ENCODE measurements at regions not wholly inside any gene's neighbourhood (a gene's known extent, or its start where the extent isn't known, plus 50 kb on each side); places are given as distances from the start of the nearest gene placed in this dataset.

- no peak for DNase-seq (ENCODE audit: low read depth in 4 of 4, low spot score in 1 of 4)
Observed at GRCh38 chr6:145028144-145028818, 707.0 kb downstream of the EPM2A start.

- no peak for DNase-seq (ENCODE audit: low read depth in 4 of 4, low spot score in 1 of 4)
Observed at GRCh38 chr6:145031001-145031400, 704.3 kb downstream of the EPM2A start.

- DNase-seq (ENCODE audit: low read depth in 4 of 4, low spot score in 1 of 4) = no peak
Observed at GRCh38 chr6:145031962-145032361, 703.4 kb downstream of the EPM2A start.

GRCh38 chr6:145032562-145033145, 702.7 kb downstream of the EPM2A start:
- no peak for DNase-seq (ENCODE audit: low read depth in 4 of 4, low spot score in 1 of 4)

- no peak for DNase-seq (ENCODE audit: low read depth in 4 of 4, low spot score in 1 of 4)
Observed at GRCh38 chr6:145034664-145035063, 700.7 kb downstream of the EPM2A start.

- no peak for DNase-seq (ENCODE audit: low read depth in 4 of 4, low spot score in 1 of 4)
Observed at GRCh38 chr6:145036236-145036635, 699.1 kb downstream of the EPM2A start.

GRCh38 chr6:145036848-145037567, 698.3 kb downstream of the EPM2A start:
- no peak for DNase-seq (ENCODE audit: low read depth in 4 of 4, low spot score in 1 of 4)

GRCh38 chr6:145042559-145042958, 692.8 kb downstream of the EPM2A start:
- DNase-seq (ENCODE audit: low read depth in 4 of 4, low spot score in 1 of 4) = no peak

- DNase-seq (ENCODE audit: low read depth in 4 of 4, low spot score in 1 of 4) = no peak
Observed at GRCh38 chr6:145043926-145044500, 691.3 kb downstream of the EPM2A start.

- DNase-seq (ENCODE audit: low read depth in 4 of 4, low spot score in 1 of 4) = no peak
Observed at GRCh38 chr6:145044641-145045246, 690.6 kb downstream of the EPM2A start.

- DNase-seq (ENCODE audit: low read depth in 4 of 4, low spot score in 1 of 4) = no peak
Observed at GRCh38 chr6:145045582-145045981, 689.7 kb downstream of the EPM2A start.

GRCh38 chr6:145047891-145048290, 687.4 kb downstream of the EPM2A start:
- no peak for DNase-seq (ENCODE audit: low read depth in 4 of 4, low spot score in 1 of 4)

- DNase-seq (ENCODE audit: low read depth in 4 of 4, low spot score in 1 of 4) = no peak
Observed at GRCh38 chr6:145051661-145052060, 683.7 kb downstream of the EPM2A start.

- DNase-seq (ENCODE audit: low read depth in 4 of 4, low spot score in 1 of 4) = no peak
Observed at GRCh38 chr6:145055567-145055966, 679.8 kb downstream of the EPM2A start.

- DNase-seq (ENCODE audit: low read depth in 4 of 4, low spot score in 1 of 4) = no peak
Observed at GRCh38 chr6:145060714-145061113, 674.6 kb downstream of the EPM2A start.

GRCh38 chr6:145063091-145063490, 672.2 kb downstream of the EPM2A start:
- no peak for DNase-seq (ENCODE audit: low read depth in 4 of 4, low spot score in 1 of 4)

- no peak for DNase-seq (ENCODE audit: low read depth in 4 of 4, low spot score in 1 of 4)
Observed at GRCh38 chr6:145067430-145067829, 667.9 kb downstream of the EPM2A start.

- DNase-seq (ENCODE audit: low read depth in 4 of 4, low spot score in 1 of 4) = no peak
Observed at GRCh38 chr6:145068577-145068976, 666.7 kb downstream of the EPM2A start.

GRCh38 chr6:145069966-145070365, 665.4 kb downstream of the EPM2A start:
- DNase-seq (ENCODE audit: low read depth in 4 of 4, low spot score in 1 of 4) = no peak

- DNase-seq (ENCODE audit: low read depth in 4 of 4, low spot score in 1 of 4) = no peak
Observed at GRCh38 chr6:145070791-145071190, 664.5 kb downstream of the EPM2A start.

GRCh38 chr6:145071836-145072235, 663.5 kb downstream of the EPM2A start:
- no peak for DNase-seq (ENCODE audit: low read depth in 4 of 4, low spot score in 1 of 4)

- no peak for DNase-seq (ENCODE audit: low read depth in 4 of 4, low spot score in 1 of 4)
Observed at GRCh38 chr6:145073811-145074210, 661.5 kb downstream of the EPM2A start.

Measured in stimulated activated CD4-positive, alpha-beta T cell treated with anti-CD3 and anti-CD28 coated beads, Interleukin-1b, Interleukin-23, amount 100 ng/mL, for 24 hours (primary cell).